ENCODE measurements at regions not wholly inside any gene's neighbourhood (a gene's known extent, or its start where the extent isn't known, plus 50 kb on each side); places are given as distances from the start of the nearest gene placed in this dataset.

- no peak overlapping the region for H3K4me3 ChIP-seq (replicated peaks in 1 of 3; ENCODE audit: insufficient read depth in 1 of 3, low read depth in 2 of 3, low read length in 3 of 3)
- no peak for DNase-seq (ENCODE audit: low spot score)
- peaks cover under 1% of the 10 kb centered on the region; the same call in 1 of the 2 replicates for H3K9me3 ChIP-seq (ENCODE audit: low read length)
- in situ Hi-C loops (cut with HindIII; ENCODE audit: extremely low pct_ligation_motif_present, low pct_unique_long_range_greater_than_20kb) (no loop called here), intact Hi-C loops (cut with micrococcal nuclease; ENCODE audit: unreplicated experiment) (no loop called here)
- no peak overlapping the region for H2AFZ ChIP-seq (ENCODE audit: low read length)
- TF ChIP-seq ARNTL (CRISPR knock-in tag; IDR thresholded peaks at IDR 0.05): no peak
- no peak for TF ChIP-seq ZNF564 (CRISPR knock-in tag; IDR thresholded peaks at IDR 0.05)
- no peak for TF ChIP-seq ZNF143 (CRISPR knock-in tag; IDR thresholded peaks at IDR 0.05)
- TF ChIP-seq ZNF446 (CRISPR knock-in tag; IDR thresholded peaks at IDR 0.05): no peak
- no peak for TF ChIP-seq ZNF296 (CRISPR knock-in tag; conservative IDR thresholded peaks at IDR 0.05)
- no peak for TF ChIP-seq ZNF230 (CRISPR knock-in tag; IDR thresholded peaks at IDR 0.05)
- H3K79me2 ChIP-seq (ENCODE audit: insufficient read depth, low read length): no peaks in the 10 kb centered on the region
- H3K4me1 ChIP-seq (ENCODE audit: insufficient read depth, low read length): no peaks in the 10 kb centered on the region
- no peak overlapping the region for H3K9ac ChIP-seq (ENCODE audit: insufficient read depth, low read depth, low read length)
- H4K20me1 ChIP-seq (ENCODE audit: insufficient read depth, low read length): no peaks in the 10 kb centered on the region
- BruUV-seq (replicated peaks): no TSS peak
- no peak for FAIRE-seq
- ATAC-seq: no peak
- no peaks in the 10 kb centered on the region; a peak in 1 of 5 replicates for H3K27me3 ChIP-seq (ENCODE audit: control insufficient read depth in 1 of 2, insufficient read depth in 2 of 2, low read length in 2 of 2)
- ChIA-PET POLR2A (no interaction called here), CTCF (ENCODE audit: low intra/inter-chr PET ratio, low total read pairs) (no interaction called here)
- no peaks in the 10 kb centered on the region for H3K36me3 ChIP-seq (replicated peaks in 1 of 2; ENCODE audit: control insufficient read depth in 1 of 2, insufficient read depth in 2 of 2, low read length in 2 of 2)
- no peak overlapping the region for H3K27ac ChIP-seq (ENCODE audit: extremely low read length, insufficient read depth, low read length)
- no peak overlapping the region for H3K4me2 ChIP-seq (ENCODE audit: low read depth, low read length)
- 23% methylated on average over 4 of the region's 4 CpGs for WGBS (ENCODE audit: low lambda C conversion rate)
These were observed 160.5 kb downstream of the TMEM182 start for GRCh38 chr2:102922321-102922720.

GRCh38 chr2:102925003-102925402 is 163.2 kb downstream of the TMEM182 start:
- intact Hi-C loops (cut with micrococcal nuclease; ENCODE audit: unreplicated experiment): no loop called here
- no peaks in the 10 kb centered on the region; a peak in 1 of 5 replicates for H3K27me3 ChIP-seq (ENCODE audit: control insufficient read depth in 1 of 2, insufficient read depth in 2 of 2, low read length in 2 of 2)
- POLR2A ChIA-PET: no interaction called here
- no peak overlapping the region for H2AFZ ChIP-seq (ENCODE audit: low read length)
- H3K4me3 ChIP-seq (replicated peaks in 1 of 3; ENCODE audit: insufficient read depth in 1 of 3, low read depth in 2 of 3, low read length in 3 of 3): no peak overlapping the region
- ATAC-seq: no peak
- no peak overlapping the region for H3K27ac ChIP-seq (ENCODE audit: extremely low read length, insufficient read depth, low read length)
- FAIRE-seq: no peak
- no peaks in the 10 kb centered on the region for H3K9me3 ChIP-seq (ENCODE audit: low read length)
- 19% methylated on average over 7 of the region's 7 CpGs for WGBS (ENCODE audit: low lambda C conversion rate)
- no peaks in the 10 kb centered on the region for H3K79me2 ChIP-seq (ENCODE audit: insufficient read depth, low read length)
- H3K36me3 ChIP-seq (replicated peaks in 1 of 2; ENCODE audit: control insufficient read depth in 1 of 2, insufficient read depth in 2 of 2, low read length in 2 of 2): no peaks in the 10 kb centered on the region
- BruUV-seq (replicated peaks): no TSS peak
- no peak overlapping the region for H3K9ac ChIP-seq (ENCODE audit: insufficient read depth, low read depth, low read length)
- no peaks in the 10 kb centered on the region for H4K20me1 ChIP-seq (ENCODE audit: insufficient read depth, low read length)
- DNase-seq (ENCODE audit: low spot score): no peak
- no peak overlapping the region for H3K4me2 ChIP-seq (ENCODE audit: low read depth, low read length)
- H3K4me1 ChIP-seq (ENCODE audit: insufficient read depth, low read length): no peaks in the 10 kb centered on the region
- CTCF ChIA-PET (ENCODE audit: low intra/inter-chr PET ratio, low total read pairs): no interaction called here
- in situ Hi-C loops (cut with HindIII; ENCODE audit: extremely low pct_ligation_motif_present, low pct_unique_long_range_greater_than_20kb): no loop called here
- no peak for TF ChIP-seq NFE2L2 (IDR thresholded peaks at IDR 0.05; ENCODE audit: low read length)
- no peak for TF ChIP-seq ZIK1 (CRISPR knock-in tag; IDR thresholded peaks at IDR 0.05; ENCODE audit: borderline replicate concordance, low read depth)
- TF ChIP-seq FOSL1 (CRISPR knock-in tag; IDR thresholded peaks at IDR 0.05; ENCODE audit: borderline replicate concordance): no peak
- no peak for TF ChIP-seq ZNF101 (CRISPR knock-in tag; IDR thresholded peaks at IDR 0.05; ENCODE audit: borderline replicate concordance, low read depth)
- TF ChIP-seq ZNF207 (IDR thresholded peaks at IDR 0.05; ENCODE audit: borderline replicate concordance): no peak
- no peak for TF ChIP-seq KLF12 (CRISPR knock-in tag; IDR thresholded peaks at IDR 0.05; ENCODE audit: borderline replicate concordance)
- no peak for TF ChIP-seq ZFYVE20 (CRISPR knock-in tag; IDR thresholded peaks at IDR 0.05; ENCODE audit: borderline replicate concordance, low read depth)
- TF ChIP-seq ZBTB14 (CRISPR knock-in tag; IDR thresholded peaks at IDR 0.05): no peak
- TF ChIP-seq MNT (IDR thresholded peaks at IDR 0.05): no peak
- no peak for TF ChIP-seq CCAR2 (optimal IDR thresholded peaks at IDR 0.05; ENCODE audit: low read depth, low read length)
- TF ChIP-seq SRSF4 (IDR thresholded peaks at IDR 0.05; ENCODE audit: low read depth, low read length, poor library complexity, severe bottlenecking): no peak
- no peak for TF ChIP-seq DNMT1 (CRISPR knock-in tag; IDR thresholded peaks at IDR 0.05)
- TF ChIP-seq ZBTB7A (CRISPR knock-in tag; IDR thresholded peaks at IDR 0.05): no peak
